ENCODE measurements at regions not wholly inside any gene's neighbourhood (a gene's known extent, or its start where the extent isn't known, plus 50 kb on each side); places are given as distances from the start of the nearest gene placed in this dataset.
A peak's percentile ranks its signal among the peaks of the same experiment; 100 is the strongest.

DNA sequence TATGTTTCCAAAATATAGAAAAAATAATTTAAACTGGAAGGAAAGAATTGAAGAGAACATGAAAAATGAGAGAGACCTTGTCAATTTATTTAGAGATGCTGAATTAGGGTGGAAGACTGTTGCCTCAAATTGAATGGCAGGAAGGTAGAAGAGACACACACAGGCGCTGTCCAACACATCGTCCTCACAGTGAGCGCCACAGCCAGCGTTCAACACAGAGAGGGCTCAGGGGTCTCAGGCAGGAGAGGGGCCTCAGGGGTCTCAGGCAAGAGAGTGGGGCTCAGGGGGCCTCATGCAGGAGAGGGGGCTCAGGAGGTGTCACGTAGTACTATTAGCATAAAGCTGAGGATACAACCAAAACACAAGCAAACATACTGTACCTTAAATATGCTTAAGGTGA is 65.7 kb downstream of the TMEM18 start:
- peaks cover 3% of the 10 kb centered on the region for H3K27me3 Mint-ChIP-seq
- H3K27ac Mint-ChIP-seq: no peak overlapping the region
- H3K4me3 Mint-ChIP-seq: no peak overlapping the region
- no peaks in the 10 kb centered on the region for H3K36me3 Mint-ChIP-seq
- no peaks in the 10 kb centered on the region for H3K9me3 Mint-ChIP-seq
- no peaks in the 10 kb centered on the region for H3K4me1 Mint-ChIP-seq

DNA sequence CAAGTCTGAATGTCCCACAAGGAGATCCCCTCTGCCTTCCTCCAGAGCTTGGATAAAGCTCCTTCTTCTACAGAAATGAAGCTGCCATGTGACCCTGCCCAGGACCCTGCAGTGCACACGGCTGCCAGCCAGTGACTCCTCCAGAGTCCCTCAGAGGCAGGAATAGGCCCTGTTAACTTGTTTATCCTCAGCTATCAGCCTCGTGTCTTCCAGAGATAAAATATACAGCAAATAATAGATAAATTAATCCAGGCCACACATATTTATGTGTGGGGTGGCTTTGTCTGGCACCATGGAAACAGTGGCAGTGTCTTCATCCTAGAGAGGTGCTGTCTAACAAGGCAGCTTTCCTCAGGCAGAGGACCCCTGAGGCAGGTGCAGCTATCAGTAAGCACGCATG is 66.7 kb downstream of the TMEM18 start:
- Mint-ChIP-seq H3K4me1 (no peaks in the 10 kb centered on the region), H3K9me3 (no peaks in the 10 kb centered on the region), H3K27me3 (no peaks in the 10 kb centered on the region), H3K4me3 (no peak overlapping the region), H3K36me3 (no peaks in the 10 kb centered on the region), H3K27ac (no peak overlapping the region)

DNA sequence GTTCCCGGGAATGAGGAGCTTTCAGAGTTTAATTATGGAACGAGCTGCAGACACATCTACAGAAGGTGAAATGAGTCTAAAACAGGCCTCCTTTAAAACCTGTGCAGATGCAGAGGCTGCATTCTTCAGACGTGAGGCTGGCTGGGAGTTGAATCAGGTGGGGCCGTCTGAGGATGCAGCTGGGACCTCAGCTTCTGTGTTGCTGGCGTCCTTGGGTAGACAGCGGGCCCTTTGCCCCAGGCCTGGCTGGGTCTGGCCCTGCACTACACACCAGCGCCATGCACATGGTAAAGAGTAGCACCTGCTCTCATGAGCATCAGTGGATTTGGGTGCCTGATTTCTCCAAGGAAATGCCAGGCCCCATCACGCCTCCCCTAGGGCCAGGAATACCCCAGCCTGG is 67.3 kb downstream of the TMEM18 start:
- no peaks in the 10 kb centered on the region for H3K27me3 Mint-ChIP-seq

DNA sequence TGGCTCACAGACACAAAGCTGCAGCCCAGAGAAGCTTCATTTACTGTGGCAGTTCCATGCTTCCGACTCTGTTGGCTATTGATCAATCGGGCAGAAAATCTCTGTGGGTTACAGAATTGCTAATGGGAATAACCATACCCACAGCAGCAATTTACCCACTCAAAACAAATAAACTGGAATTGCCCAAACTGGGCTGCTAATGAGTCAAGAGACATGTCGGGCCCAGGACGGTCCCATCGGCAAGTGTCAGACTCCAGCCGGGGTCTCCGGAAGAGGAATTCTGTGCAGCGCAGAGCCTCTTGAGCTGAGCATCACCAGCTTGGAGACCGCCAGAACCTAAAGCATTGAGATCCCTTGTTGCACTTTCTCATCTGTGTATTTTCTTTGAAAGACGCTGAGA is 67.8 kb downstream of the TMEM18 start:
- no peaks in the 10 kb centered on the region for H3K4me1 Mint-ChIP-seq
- H3K4me3 Mint-ChIP-seq: no peak overlapping the region
- H3K9me3 Mint-ChIP-seq: no peaks in the 10 kb centered on the region
- H3K27me3 Mint-ChIP-seq: no peaks in the 10 kb centered on the region
- no peaks in the 10 kb centered on the region for H3K36me3 Mint-ChIP-seq
- no peak overlapping the region for H3K27ac Mint-ChIP-seq

More for the DNA sequence above, 67.3 kb downstream of the TMEM18 start:
- H3K9me3 Mint-ChIP-seq: no peaks in the 10 kb centered on the region
- no peak overlapping the region for H3K27ac Mint-ChIP-seq
- H3K4me3 Mint-ChIP-seq: no peak overlapping the region
- H3K36me3 Mint-ChIP-seq: no peaks in the 10 kb centered on the region
- H3K4me1 Mint-ChIP-seq: no peaks in the 10 kb centered on the region

DNA sequence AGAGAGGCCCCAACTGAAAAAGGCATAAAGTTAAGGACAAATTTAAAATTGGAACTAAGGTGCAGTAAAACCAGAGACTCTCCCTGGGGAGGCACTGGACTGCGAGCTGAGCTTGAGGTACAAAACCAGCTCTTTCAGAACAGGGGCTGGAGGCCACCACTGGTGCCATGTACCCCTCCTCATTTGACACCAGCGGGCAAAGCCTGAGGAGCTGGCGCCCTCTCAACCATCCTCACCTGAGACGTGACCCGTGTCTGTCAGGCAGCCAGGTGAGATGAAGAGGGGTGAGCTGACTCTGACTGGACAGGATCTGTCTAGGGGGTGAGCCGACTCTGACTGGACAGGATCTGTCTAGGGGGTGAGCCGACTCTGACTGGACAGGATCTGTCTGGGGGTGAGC is 68.5 kb downstream of the TMEM18 start:
- Mint-ChIP-seq H3K9me3 (no peaks in the 10 kb centered on the region), H3K27ac (no peak overlapping the region), H3K27me3 (no peaks in the 10 kb centered on the region), H3K4me1 (no peaks in the 10 kb centered on the region), H3K36me3 (no peaks in the 10 kb centered on the region), H3K4me3 (no peak overlapping the region)

DNA sequence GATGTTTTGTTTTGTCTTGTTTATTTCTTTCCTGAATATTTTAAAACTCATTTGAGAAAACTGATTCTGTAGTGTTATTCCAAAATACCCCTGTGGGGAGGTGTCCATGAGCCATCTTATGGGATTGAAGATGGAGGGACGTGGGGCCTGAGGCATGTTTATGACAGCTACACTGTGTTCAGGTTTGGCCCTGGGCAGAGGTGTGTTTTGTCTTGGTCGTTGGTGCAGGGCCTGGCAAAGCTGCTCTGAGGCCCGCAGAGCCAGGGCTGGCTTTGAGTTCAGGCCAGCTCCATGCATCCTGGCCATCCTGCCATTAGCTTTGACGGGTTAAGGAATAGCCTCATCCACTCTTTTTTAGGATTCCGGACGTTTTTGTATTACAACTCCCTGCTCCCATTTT is 68.9 kb downstream of the TMEM18 start:
- H3K27ac Mint-ChIP-seq: no peak overlapping the region
- H3K4me1 Mint-ChIP-seq: no peaks in the 10 kb centered on the region
- H3K4me3 Mint-ChIP-seq: no peak overlapping the region
- H3K36me3 Mint-ChIP-seq: no peaks in the 10 kb centered on the region
- H3K9me3 Mint-ChIP-seq: no peaks in the 10 kb centered on the region
- no peaks in the 10 kb centered on the region for H3K27me3 Mint-ChIP-seq

DNA sequence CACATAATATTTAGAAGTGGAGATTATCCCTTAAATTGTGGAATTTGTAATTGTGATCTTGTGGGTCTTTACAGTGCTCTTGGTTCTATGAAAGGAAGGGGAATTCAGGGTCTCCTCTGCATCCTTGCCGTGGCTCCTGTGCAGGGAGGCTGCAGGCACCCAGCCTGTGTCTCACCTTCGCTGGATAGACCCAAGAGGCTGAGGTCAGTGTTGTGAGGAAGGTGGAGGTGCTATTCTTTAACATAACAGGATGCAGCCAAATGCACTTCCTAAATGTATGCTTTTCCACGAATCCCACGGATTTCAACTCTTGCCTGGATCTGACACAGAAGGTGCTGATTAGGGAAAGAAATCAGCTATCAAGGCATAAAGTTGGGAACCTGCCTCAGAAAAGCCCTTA is 69.5 kb downstream of the TMEM18 start:
- Mint-ChIP-seq H3K4me1 (no peaks in the 10 kb centered on the region), H3K27me3 (no peaks in the 10 kb centered on the region), H3K4me3 (no peak overlapping the region), H3K36me3 (no peaks in the 10 kb centered on the region), H3K9me3 (no peaks in the 10 kb centered on the region), H3K27ac (no peak overlapping the region)

DNA sequence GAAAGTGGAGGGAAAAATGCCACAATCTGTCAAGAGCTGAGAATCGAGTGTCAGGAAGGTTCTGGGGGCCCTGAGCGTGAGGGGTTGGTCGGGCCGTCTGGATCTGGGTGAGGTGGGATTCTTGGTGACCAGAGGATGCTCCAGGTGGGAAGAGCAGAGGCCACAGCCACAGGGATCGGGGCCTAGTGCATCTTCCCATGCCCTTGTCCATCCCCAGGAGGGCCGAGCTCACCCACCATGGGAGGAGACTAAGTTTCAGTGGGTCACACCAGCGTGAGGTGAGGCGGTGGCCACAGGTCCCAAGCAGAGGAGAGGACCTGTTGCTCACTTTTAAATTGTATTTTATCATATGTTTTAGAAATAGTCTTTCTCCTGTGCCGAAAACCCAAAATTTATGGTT is 70.0 kb downstream of the TMEM18 start:
- no peaks in the 10 kb centered on the region for H3K36me3 Mint-ChIP-seq
- H3K4me3 Mint-ChIP-seq: no peak overlapping the region
- H3K4me1 Mint-ChIP-seq: no peaks in the 10 kb centered on the region

DNA sequence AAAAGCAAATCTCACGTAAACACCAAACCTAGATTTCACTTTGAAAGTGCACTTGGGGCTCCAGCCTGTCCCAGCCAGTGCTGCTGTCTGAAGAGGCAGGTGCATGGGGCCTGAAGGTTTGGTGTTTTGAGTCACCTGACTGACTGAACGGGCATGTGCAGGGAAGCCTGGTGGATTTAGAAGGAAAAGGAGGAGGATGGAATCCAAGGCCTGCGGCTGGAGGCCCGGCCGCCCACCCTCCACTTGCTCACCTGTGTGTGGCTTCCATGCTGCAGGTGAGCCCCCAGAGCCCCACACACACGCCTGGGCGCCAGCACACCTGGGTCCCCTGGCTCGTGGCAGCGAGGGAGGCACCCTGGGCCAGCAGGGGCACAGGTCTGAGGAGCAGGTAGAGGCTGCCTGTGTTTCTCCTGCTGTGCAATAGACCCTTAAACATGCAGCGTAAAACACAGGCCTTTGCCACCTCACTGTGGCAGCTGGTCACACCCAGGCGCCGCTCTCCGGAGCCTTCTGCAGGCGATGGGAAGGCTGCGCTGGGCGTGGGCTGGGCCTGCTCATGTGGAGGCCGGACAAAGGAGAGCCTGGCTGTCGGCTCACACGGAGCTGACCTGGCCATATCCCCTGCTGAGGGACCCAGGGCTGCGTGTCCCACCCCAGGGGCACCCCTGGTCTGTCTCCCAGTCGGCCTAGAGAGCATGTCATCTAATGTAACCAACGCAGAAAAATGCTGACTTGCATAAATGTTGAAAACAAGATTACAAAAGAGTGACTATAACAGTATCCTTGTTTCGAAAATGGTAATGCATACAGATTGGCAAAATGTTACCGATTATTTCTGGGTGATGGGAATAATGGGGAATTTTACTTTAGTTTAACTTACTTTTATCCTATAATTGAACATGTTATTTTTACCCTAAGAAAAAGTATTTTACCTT is 71.3 kb downstream of the TMEM18 start:
- Mint-ChIP-seq H3K4me3 (no peak overlapping the region), H3K27me3 (no peaks in the 10 kb centered on the region), H3K9me3 (no peaks in the 10 kb centered on the region), H3K4me1 (no peaks in the 10 kb centered on the region), H3K36me3 (no peaks in the 10 kb centered on the region), H3K27ac (no peak overlapping the region)

More for the DNA sequence above, 70.0 kb downstream of the TMEM18 start:
- no peak overlapping the region for H3K27ac Mint-ChIP-seq
- H3K27me3 Mint-ChIP-seq: no peaks in the 10 kb centered on the region
- H3K9me3 Mint-ChIP-seq: no peaks in the 10 kb centered on the region

DNA sequence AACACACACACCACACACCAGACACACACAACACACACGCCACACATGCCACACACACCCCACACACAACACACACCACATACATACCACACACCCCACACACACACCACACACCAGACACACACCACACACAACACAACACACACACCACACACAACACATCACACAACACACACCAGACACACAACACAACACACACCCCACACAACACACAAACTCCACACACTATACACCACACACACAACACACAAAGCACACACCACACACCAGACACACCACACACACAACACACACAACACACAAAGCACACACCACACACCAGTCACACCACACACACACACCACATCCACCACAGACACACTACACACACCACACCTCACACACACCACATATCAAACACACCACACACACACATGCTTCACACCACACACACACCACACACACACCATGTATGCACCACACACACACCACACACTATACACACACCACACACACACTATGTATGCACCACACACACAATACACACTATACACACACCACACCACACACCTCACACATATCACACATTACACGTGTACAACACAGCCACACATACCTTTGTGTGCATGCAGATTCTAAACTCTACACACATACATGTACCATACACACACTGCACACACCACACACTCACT is 72.2 kb downstream of the TMEM18 start:
- H3K9me3 Mint-ChIP-seq: no peaks in the 10 kb centered on the region
- H3K4me1 Mint-ChIP-seq: no peaks in the 10 kb centered on the region
- H3K36me3 Mint-ChIP-seq: no peaks in the 10 kb centered on the region
- H3K27me3 Mint-ChIP-seq: no peaks in the 10 kb centered on the region
- H3K4me3 Mint-ChIP-seq: no peak overlapping the region
- no peak overlapping the region for H3K27ac Mint-ChIP-seq

DNA sequence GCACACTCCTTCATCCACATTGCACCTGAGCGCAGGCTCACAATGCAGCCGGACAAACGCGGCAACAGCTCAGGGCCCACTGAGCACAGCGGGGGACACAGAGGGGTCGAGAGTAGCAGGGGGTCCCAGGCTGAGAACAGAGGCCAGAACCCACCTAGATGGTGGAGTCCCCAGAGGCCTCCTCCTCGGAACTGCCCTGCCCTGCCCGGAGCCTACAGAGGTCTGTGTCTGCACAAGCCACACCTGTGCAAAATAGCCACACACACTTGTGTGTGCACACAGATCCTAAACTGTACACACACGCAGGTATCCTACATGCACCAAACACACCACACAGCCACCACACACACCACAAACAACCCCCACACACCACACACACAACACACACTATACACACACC is 72.8 kb downstream of the TMEM18 start:
- H3K9me3 Mint-ChIP-seq: no peaks in the 10 kb centered on the region
- H3K4me3 Mint-ChIP-seq: no peak overlapping the region
- peak overlapping the region; percentile 57 for H3K27ac Mint-ChIP-seq
- no peaks in the 10 kb centered on the region for H3K36me3 Mint-ChIP-seq
- no peaks in the 10 kb centered on the region for H3K27me3 Mint-ChIP-seq
- H3K4me1 Mint-ChIP-seq: no peaks in the 10 kb centered on the region

DNA sequence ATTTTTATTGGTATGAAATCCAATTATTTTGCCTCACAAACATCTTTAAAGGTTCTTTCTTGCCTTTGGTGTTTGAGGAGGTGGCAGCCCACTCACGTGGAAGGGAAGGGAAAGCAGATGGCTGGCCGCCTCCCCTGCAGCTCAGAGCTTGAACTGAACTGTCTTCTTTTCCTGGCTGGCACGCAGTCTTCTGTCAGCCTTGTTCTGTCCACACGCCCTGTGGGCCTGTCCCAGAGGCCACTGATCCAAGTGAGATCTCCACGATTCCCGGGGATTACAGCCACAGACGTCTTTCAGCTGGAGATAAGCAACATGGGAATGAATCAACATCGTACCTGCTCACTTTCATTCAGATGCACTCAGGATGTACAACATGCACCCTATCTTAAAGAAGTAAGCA is 73.3 kb downstream of the TMEM18 start:
- H3K4me1 Mint-ChIP-seq: no peaks in the 10 kb centered on the region
- no peak overlapping the region for H3K27ac Mint-ChIP-seq
- no peaks in the 10 kb centered on the region for H3K27me3 Mint-ChIP-seq
- no peaks in the 10 kb centered on the region for H3K36me3 Mint-ChIP-seq
- no peak overlapping the region for H3K4me3 Mint-ChIP-seq
- H3K9me3 Mint-ChIP-seq: no peaks in the 10 kb centered on the region

DNA sequence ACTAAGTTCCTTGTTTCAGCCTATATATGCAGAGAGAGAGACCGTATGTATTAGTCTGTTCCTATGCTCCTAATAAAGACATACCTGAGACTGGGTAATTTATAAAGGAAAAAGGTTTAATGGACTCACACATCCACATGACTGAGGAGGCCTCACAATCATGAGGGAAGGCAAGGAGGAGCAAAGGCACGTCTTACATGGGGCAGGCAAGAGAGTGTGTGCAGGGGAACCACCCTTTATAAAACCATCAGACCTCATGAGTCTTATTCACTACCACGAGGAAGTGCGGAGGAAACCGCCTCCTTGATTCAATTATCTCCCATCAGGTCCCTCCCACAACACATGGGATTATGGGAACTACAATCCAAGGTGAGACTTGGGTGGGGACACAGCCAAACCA is 73.8 kb downstream of the TMEM18 start:
- Mint-ChIP-seq H3K27me3 (no peaks in the 10 kb centered on the region), H3K27ac (no peak overlapping the region), H3K4me1 (no peaks in the 10 kb centered on the region), H3K36me3 (no peaks in the 10 kb centered on the region), H3K9me3 (no peaks in the 10 kb centered on the region), H3K4me3 (no peak overlapping the region)

DNA sequence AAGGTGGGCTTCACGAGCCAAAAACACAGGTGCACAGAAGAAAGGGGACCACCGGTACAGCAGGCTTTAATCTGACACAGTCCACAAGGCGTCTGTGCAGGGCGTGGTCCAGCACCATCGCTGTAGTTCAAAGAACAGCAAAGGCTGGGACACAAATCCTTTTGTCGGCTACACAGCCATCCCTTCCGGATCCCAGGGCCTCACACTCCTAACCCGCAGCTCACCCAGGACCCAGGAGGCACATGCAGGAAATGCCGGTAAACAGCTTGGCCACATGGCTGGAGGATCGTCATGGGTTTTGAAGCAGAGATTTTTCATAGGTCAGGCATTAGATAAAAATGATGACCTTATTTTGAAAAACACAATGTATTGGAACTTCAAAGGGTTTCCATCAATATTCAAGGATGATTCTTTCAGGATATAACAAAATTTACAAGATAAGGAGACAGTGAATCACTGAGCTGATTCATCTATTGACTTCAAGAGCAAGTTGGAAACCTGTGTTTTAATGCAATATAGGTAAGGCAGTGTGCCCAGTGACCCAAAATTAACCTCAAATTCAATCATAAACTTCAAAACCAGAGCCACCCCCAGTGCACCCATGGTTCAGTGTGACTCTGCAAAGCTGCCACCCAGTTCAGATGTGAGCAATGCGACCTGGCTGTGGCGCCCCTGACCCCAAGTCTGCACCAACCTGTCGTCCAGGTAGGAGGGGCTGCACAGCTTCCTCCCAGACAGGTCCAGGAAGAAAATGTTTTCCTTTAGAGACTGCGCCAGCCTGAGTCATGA is 74.4 kb downstream of the TMEM18 start:
- H3K27me3 Mint-ChIP-seq: no peaks in the 10 kb centered on the region
- no peaks in the 10 kb centered on the region for H3K9me3 Mint-ChIP-seq
- no peaks in the 10 kb centered on the region for H3K4me1 Mint-ChIP-seq
- no peaks in the 10 kb centered on the region for H3K36me3 Mint-ChIP-seq
- no peak overlapping the region for H3K27ac Mint-ChIP-seq
- no peak overlapping the region for H3K4me3 Mint-ChIP-seq

DNA sequence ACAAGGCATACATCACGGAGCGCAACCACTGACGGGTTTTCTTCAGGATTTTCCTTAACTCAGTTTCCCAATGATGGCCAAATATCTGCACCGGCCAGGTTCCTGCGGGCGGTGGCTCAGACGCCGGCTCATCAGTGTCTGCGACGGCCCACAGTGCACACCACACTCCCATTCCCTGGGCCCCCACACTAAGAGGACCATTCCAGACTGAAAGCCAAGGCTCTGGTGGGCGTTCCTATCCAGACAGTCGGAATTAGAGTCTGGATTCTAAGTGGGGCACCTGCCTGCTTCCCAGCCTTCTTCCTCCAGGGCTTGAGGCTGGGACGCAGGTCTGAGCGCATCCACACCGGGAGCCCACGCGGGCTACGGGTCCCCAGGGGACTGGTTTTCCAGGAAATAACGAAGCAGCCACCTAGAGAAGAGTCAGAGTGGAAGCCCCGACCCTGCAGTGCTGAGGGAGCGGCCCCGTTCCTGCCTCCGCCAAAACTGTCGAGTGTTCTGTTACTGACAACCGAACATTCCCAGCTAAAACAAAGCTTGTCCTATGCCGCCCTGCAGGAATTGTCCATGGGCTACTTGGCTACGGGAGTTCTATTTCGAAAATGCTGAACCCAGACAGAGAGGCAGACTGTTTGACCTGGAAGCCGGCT is 75.3 kb downstream of the TMEM18 start:
- H3K27ac Mint-ChIP-seq: no peak overlapping the region
- no peaks in the 10 kb centered on the region for H3K9me3 Mint-ChIP-seq
- H3K36me3 Mint-ChIP-seq: no peaks in the 10 kb centered on the region
- H3K4me1 Mint-ChIP-seq: no peaks in the 10 kb centered on the region
- no peaks in the 10 kb centered on the region for H3K27me3 Mint-ChIP-seq
- no peak overlapping the region for H3K4me3 Mint-ChIP-seq

Data from activated naive CD4-positive, alpha-beta T cell treated with anti-CD3 and anti-CD28 coated beads, Interleukin-2, amount 50 U/mL, for 24 hours (primary cell).